ENCODE measurements at regions not wholly inside any gene's neighbourhood (a gene's known extent, or its start where the extent isn't known, plus 50 kb on each side); places are given as distances from the start of the nearest gene placed in this dataset.

DNA sequence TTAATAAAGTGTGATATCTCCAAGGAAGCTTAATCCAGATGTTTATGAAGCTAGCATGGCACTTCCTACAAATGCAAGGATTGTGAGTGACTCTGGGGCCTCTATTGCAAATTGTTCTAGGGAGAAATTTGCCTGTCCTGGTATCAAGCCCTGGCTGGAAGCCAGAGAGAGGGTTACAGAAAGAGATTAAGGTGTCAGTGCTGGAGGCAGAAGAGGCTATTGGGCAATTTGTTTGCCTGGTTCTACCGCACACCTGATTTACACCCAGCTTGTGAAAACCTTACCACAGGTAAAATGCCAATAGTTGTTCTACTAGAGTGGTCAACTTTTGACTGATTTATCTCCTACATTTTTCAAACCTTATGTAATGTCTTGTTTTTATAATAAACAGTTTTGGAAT, 186.7 kb upstream of the FAT1 start:
- BruUV-seq (replicated peaks), result no TSS peak
- Histone ChIP-seq H3K56ac (ENCODE audit: extremely low read depth, insufficient read depth, low read length) (no peak overlapping the region), H3K4ac (ENCODE audit: low read depth, low read length) (no peak overlapping the region), H3K79me1 (ENCODE audit: low read depth in 1 of 2, low read length in 2 of 2) (no peaks in the 10 kb centered on the region), H2BK20ac (ENCODE audit: low read depth, low read length) (no peak overlapping the region), H3K14ac (replicated peaks; ENCODE audit: low read depth, low read length) (0 out of 2 replicates have a peak overlapping the region, but pooled peaks have one; percentile 25), H2BK5ac (ENCODE audit: low read depth, low read length, poor library complexity, severe bottlenecking) (no peak overlapping the region), H2BK15ac (ENCODE audit: low read depth, low read length) (no peak overlapping the region), H2AK5ac (ENCODE audit: low read depth, low read length) (no peak overlapping the region), H2AK9ac (replicated peaks; ENCODE audit: low read depth, low read length, poor library complexity) (no peak overlapping the region), H3K27ac (ENCODE audit: insufficient read depth, low read length) (no peak overlapping the region), H3K18ac (ENCODE audit: low read depth, low read length) (no peak overlapping the region), H3K9ac (ENCODE audit: low read depth, low read length) (no peak overlapping the region), H4K8ac (ENCODE audit: low read depth in 2 of 2, low read length in 2 of 2) (no peak overlapping the region), H3K4me2 (ENCODE audit: low read depth, low read length) (no peak overlapping the region), H3K27me3 (ENCODE audit: control insufficient read depth, insufficient read depth, low read length) (no peaks in the 10 kb centered on the region), H4K20me1 (ENCODE audit: insufficient read depth, low read length) (no peaks in the 10 kb centered on the region), H3K9me1 (ENCODE audit: insufficient read depth, low read length) (no peaks in the 10 kb centered on the region), H3K23ac (ENCODE audit: low read depth, low read length) (no peak overlapping the region), H4K91ac (ENCODE audit: insufficient read depth, low read depth, low read length) (no peak overlapping the region), H3K4me1 (ENCODE audit: control insufficient read depth, insufficient read depth, low read length) (peaks cover 2% of the 10 kb centered on the region; the same call in 1 of the 2 replicates), H3K4me3 (ENCODE audit: insufficient read depth, low read depth, low read length) (no peak overlapping the region), H4K5ac (ENCODE audit: low read depth, low read length) (no peak overlapping the region), H3K36me3 (ENCODE audit: control insufficient read depth, insufficient read depth, low read length) (no peaks in the 10 kb centered on the region), H2BK120ac (ENCODE audit: low read depth, low read length) (no peak overlapping the region), H3K9me3 (ENCODE audit: control insufficient read depth, insufficient read depth, low read length) (no peaks in the 10 kb centered on the region), H2AFZ (replicated peaks; ENCODE audit: low read length, poor library complexity) (no peak overlapping the region)
- dilution Hi-C loops (cut with HindIII; ENCODE audit: low sequenced_read_pairs, unreplicated experiment), result no loop called here
- intact Hi-C loops (cut with micrococcal nuclease), result no loop called here
- CTCF ChIA-PET, result no interaction called here
- POLR2A ChIA-PET (ENCODE audit: unreplicated experiment), result no interaction called here
- no peak for ATAC-seq (ENCODE audit: low read depth)
- WGBS, 2 experiments (ENCODE audit: extremely low coverage in 2 of 2, insufficient read length in 1 of 2), result no CpG with 5 or more reads among the region's 1 CpG
- in situ Hi-C loops (cut with MboI; ENCODE audit: low sequenced_read_pairs), result no loop called here
- no peak for DNase-seq
- TF ChIP-seq RCOR1 (IDR thresholded peaks at IDR 0.05; ENCODE audit: insufficient replicate concordance, low read length) (no peak), FOS (IDR thresholded peaks at IDR 0.05; ENCODE audit: low read depth, low read length) (no peak), POLR2A (IDR thresholded peaks at IDR 0.05; ENCODE audit: low read depth, low read length) (no peak), NFE2L2 (IDR thresholded peaks at IDR 0.05; ENCODE audit: low read depth, low read length) (no peak), CEBPB (IDR thresholded peaks at IDR 0.05; ENCODE audit: low read depth, low read length) (no peak)
